ENCODE measurements at regions not wholly inside any gene's neighbourhood (a gene's known extent, or its start where the extent isn't known, plus 50 kb on each side); places are given as distances from the start of the nearest gene placed in this dataset.

DNA sequence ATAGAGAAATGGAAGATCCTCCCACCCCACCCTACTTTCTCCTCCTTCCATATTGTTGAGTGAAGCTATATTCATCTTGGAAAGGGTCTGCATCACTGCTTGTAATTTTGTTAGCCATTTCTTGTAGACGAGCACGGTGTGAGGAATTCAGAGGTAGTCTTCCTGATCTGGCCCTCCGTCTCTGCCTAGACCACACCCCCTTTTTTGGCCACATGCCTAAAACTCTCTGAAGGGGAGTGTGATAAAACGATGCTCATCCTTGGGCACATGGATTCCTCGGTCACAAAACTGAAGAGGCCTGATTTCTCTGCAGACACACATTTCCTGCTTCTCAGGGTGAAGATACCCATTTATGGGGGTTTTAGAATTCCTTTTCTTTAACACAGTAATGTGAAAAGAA lies 182.8 kb downstream of the LARP7 start:
- TF ChIP-seq SP1 (IDR thresholded peaks at IDR 0.05) (no peak), CTBP1 (IDR thresholded peaks at IDR 0.05; ENCODE audit: borderline replicate concordance) (no peak), ZNF384 (IDR thresholded peaks at IDR 0.05) (no peak), FOXM1 (IDR thresholded peaks at IDR 0.05; ENCODE audit: borderline replicate concordance) (no peak), HDGF (IDR thresholded peaks at IDR 0.05; ENCODE audit: borderline replicate concordance) (no peak)

Data from HEK293T (cell line).